H1 (cell line): ENCODE measurements at regions not wholly inside any gene's neighbourhood (a gene's known extent, or its start where the extent isn't known, plus 50 kb on each side); places are given as distances from the start of the nearest gene placed in this dataset.

Source experiments
- CTCF ChIA-PET: fragments of 300-600 bp; sonication (Branson Sonifier 250); formaldehyde crosslinking; loops from one replicate; lab custom pipeline; 2021; ENCODE audit not compliant: partially characterized antibody; lab: Charles Lee
- POLR2A ChIA-PET: fragments of 300-600 bp; sonication (Branson Sonifier 250); formaldehyde crosslinking; loops from one replicate; lab custom pipeline; 2021; ENCODE audit warnings: inconsistent platforms; ENCODE audit not compliant: partially characterized antibody; lab: Charles Lee
- DNase-seq, 2 experiments: peaks; one replicate each; pipeline versions ENCODE4 v3.0.0 to v3.0.0-alpha.2; 2010 to 2022; ENCODE audit warnings: low spot score in 2 of 2, low read depth in 1 of 2, mixed read lengths in 1 of 2
- FAIRE-seq: peaks from 2 replicates; lab custom pipeline; 2011; peaks lifted over from hg19 to GRCh38; lab: Jason Lieb, UNC
- H2AFZ ChIP-seq: 2 replicates; pipeline ENCODE4 v1.8.1; 2012; ENCODE audit warnings: low read length, inconsistent platforms
- H2AK5ac ChIP-seq: 2 replicates; pipeline ENCODE4 v1.6.1; 2013; ENCODE audit warnings: low read depth, low read length
- H2BK120ac ChIP-seq: replicated peaks from 2 replicates; pipeline ENCODE3; 2013; ENCODE audit warnings: low read depth, low read length, inconsistent platforms
- H2BK12ac ChIP-seq: 2 replicates; pipeline ENCODE4 v1.6.1; 2013; ENCODE audit warnings: low read depth, low read length
- H2BK15ac ChIP-seq: 2 replicates; pipeline ENCODE4 v1.6.1; 2013; ENCODE audit warnings: low read length
- H2BK20ac ChIP-seq: 2 replicates; pipeline ENCODE4 v1.6.1; 2013; ENCODE audit warnings: low read length
- H2BK5ac ChIP-seq: 2 replicates; pipeline ENCODE4 v1.6.1; 2013; ENCODE audit warnings: low read depth, low read length
- H3K14ac ChIP-seq: 2 replicates; pipeline ENCODE4 v1.6.1; 2013; ENCODE audit warnings: inconsistent platforms; ENCODE audit not compliant: insufficient read length
- H3K18ac ChIP-seq: 2 replicates; pipeline ENCODE4 v1.6.1; 2013; ENCODE audit warnings: low read length; ENCODE audit errors: extremely low read depth
- H3K23ac ChIP-seq: 2 replicates; pipeline ENCODE4 v1.6.1; 2013; ENCODE audit warnings: inconsistent platforms; ENCODE audit not compliant: insufficient read length
- H3K23me2 ChIP-seq: 2 replicates; pipeline ENCODE4 v1.6.1; 2013; ENCODE audit warnings: low read depth, low read length
- H3K27ac ChIP-seq: 2 replicates; pipeline ENCODE4 v1.6.1; 2011; ENCODE audit warnings: low read depth, low read length, inconsistent platforms
- H3K27me3 ChIP-seq, 4 experiments: replicated peaks in 1 of 4; 1 replicate in 1 of 4; 2 replicates in 3 of 4; pipeline versions ENCODE4 v1.6.1 to v1.8.1; 2011 to 2013; ENCODE audit warnings: low read length in 3 of 4, mild to moderate bottlenecking in 3 of 4, inconsistent platforms in 2 of 4, mixed read lengths in 2 of 4, moderate library complexity in 1 of 4; ENCODE audit not compliant: control insufficient read depth in 3 of 4, insufficient read depth in 3 of 4; ENCODE audit errors: extremely low read depth in 1 of 4
- H3K36me3 ChIP-seq, 4 experiments: 2 replicates each; pipeline versions ENCODE4 v1.6.1 to v1.8.1; 2011 to 2013; ENCODE audit warnings: mild to moderate bottlenecking in 4 of 4, low read length in 3 of 4, moderate library complexity in 2 of 4, control low read depth in 1 of 4, inconsistent platforms in 1 of 4; ENCODE audit not compliant: insufficient read depth in 4 of 4, control insufficient read depth in 2 of 4
- H3K4ac ChIP-seq: replicated peaks from 2 replicates; pipeline ENCODE3; 2013; ENCODE audit warnings: low read length, low read depth, mixed read lengths, inconsistent platforms; ENCODE audit not compliant: insufficient read length
- H3K4me1 ChIP-seq, 4 experiments: replicated peaks in 1 of 4; 1 replicate in 1 of 4; 2 replicates in 3 of 4; pipeline versions ENCODE4 v1.6.1 to v1.8.1; 2011 to 2013; ENCODE audit warnings: low read length in 3 of 4, inconsistent platforms in 2 of 4, mixed read lengths in 1 of 4; ENCODE audit not compliant: insufficient read depth in 4 of 4, control insufficient read depth in 3 of 4
- H3K4me2 ChIP-seq, 2 experiments: 2 replicates each; pipeline versions ENCODE4 v1.6.1 to v1.8.1; 2011 to 2013; ENCODE audit warnings: low read depth in 2 of 2, low read length in 2 of 2, control low read depth in 1 of 2, inconsistent platforms in 1 of 2, mild to moderate bottlenecking in 1 of 2; ENCODE audit not compliant: insufficient read depth in 1 of 2
- H3K4me3 ChIP-seq, 4 experiments: fragments of 200-600, 300-600 bp in 1 of 4; sonication (generic), shearing (Covaris generic), sonication (Bioruptor Twin) in 1 of 4; 2 replicates each; pipeline versions ENCODE4 v1.5.1 to v1.8.1; 2011 to 2016; ENCODE audit warnings: low read length in 4 of 4, low read depth in 3 of 4, control low read depth in 2 of 4, inconsistent platforms in 2 of 4, mild to moderate bottlenecking in 2 of 4, mixed read lengths in 1 of 4, moderate library complexity in 1 of 4; ENCODE audit not compliant: insufficient read depth in 2 of 4; ENCODE audit errors: extremely low read depth in 1 of 4
- H3K56ac ChIP-seq: replicated peaks from 2 replicates; pipeline ENCODE3; 2013; ENCODE audit warnings: low read depth, mild to moderate bottlenecking, mixed read lengths, low read length, inconsistent platforms; ENCODE audit not compliant: insufficient read length
- H3K79me1 ChIP-seq: 2 replicates; pipeline ENCODE4 v1.6.1; 2013; ENCODE audit warnings: low read depth, low read length, control low read depth
- H3K79me2 ChIP-seq, 2 experiments: 2 replicates each; pipeline versions ENCODE4 v1.6.1 to v1.8.1; 2012 to 2013; ENCODE audit warnings: low read length in 2 of 2, mild to moderate bottlenecking in 2 of 2, inconsistent platforms in 1 of 2; ENCODE audit not compliant: insufficient read depth in 2 of 2, control insufficient read depth in 1 of 2
- H3K9ac ChIP-seq, 4 experiments: replicated peaks in 1 of 4; 1 replicate in 1 of 4; 2 replicates in 3 of 4; pipeline versions ENCODE4 v1.6.1 to v1.8.1; 2011 to 2013; ENCODE audit warnings: low read depth in 3 of 4, low read length in 3 of 4, control low read depth in 2 of 4, mild to moderate bottlenecking in 2 of 4, moderate library complexity in 2 of 4, inconsistent platforms in 1 of 4; ENCODE audit errors: extremely low read depth in 1 of 4
- H3K9me3 ChIP-seq, 2 experiments: 2 replicates each; pipeline versions ENCODE4 v1.6.1 to v1.8.1; 2012 to 2013; ENCODE audit warnings: mild to moderate bottlenecking in 2 of 2, moderate library complexity in 2 of 2, control low read depth in 1 of 2, inconsistent platforms in 1 of 2, low read depth in 1 of 2, low read length in 1 of 2, mixed read lengths in 1 of 2; ENCODE audit not compliant: insufficient read depth in 2 of 2
- H4K20me1 ChIP-seq, 2 experiments: replicated peaks in 1 of 2; 2 replicates each; pipeline versions ENCODE3 to v1.8.1; 2011 to 2013; ENCODE audit warnings: inconsistent platforms in 2 of 2, low read length in 2 of 2, mild to moderate bottlenecking in 1 of 2; ENCODE audit not compliant: insufficient read depth in 2 of 2, control insufficient read depth in 1 of 2
- H4K5ac ChIP-seq: 2 replicates; pipeline ENCODE4 v1.6.1; 2013; ENCODE audit warnings: low read length, low read depth, mixed read lengths, inconsistent platforms; ENCODE audit not compliant: insufficient read length
- H4K8ac ChIP-seq: 2 replicates; pipeline ENCODE4 v1.8.0; 2013; ENCODE audit warnings: mild to moderate bottlenecking, moderate library complexity, low read length, inconsistent platforms; ENCODE audit not compliant: insufficient read depth; ENCODE audit errors: extremely low read depth
- H4K91ac ChIP-seq: replicated peaks from 2 replicates; pipeline ENCODE3; 2013; ENCODE audit warnings: low read length, mixed read lengths, inconsistent platforms; ENCODE audit not compliant: insufficient read length
- CREB1 ChIP-seq: IDR thresholded peaks from 2 replicates; pipeline ENCODE4 v1.6.1; 2012; ENCODE audit warnings: inconsistent platforms
- EP300 ChIP-seq, 2 experiments: IDR thresholded peaks; 1 replicate in 1 of 2; 2 replicates in 1 of 2; pipeline ENCODE4 v1.6.1; 2011 to 2012; ENCODE audit warnings: low read depth in 2 of 2, low read length in 2 of 2, mild to moderate bottlenecking in 2 of 2, borderline replicate concordance in 1 of 2, inconsistent platforms in 1 of 2, moderate library complexity in 1 of 2
- RBBP5 ChIP-seq: IDR thresholded peaks from 2 replicates; pipeline ENCODE4 v1.7.1; 2012; ENCODE audit warnings: low read depth, mild to moderate bottlenecking, inconsistent platforms, low read length, moderate library complexity, borderline replicate concordance
- TAF1 ChIP-seq: IDR thresholded peaks from 2 replicates; pipeline ENCODE4 v1.6.1; 2011; ENCODE audit warnings: mild to moderate bottlenecking, low read depth, low read length
- WGBS, 2 experiments: shearing (Covaris generic) in 1 of 2; methylation state at CpG; one replicate each; pipeline versions ENCODE4 v1.1.6 to v1.1.7; 2013 to 2015; ENCODE audit warnings: low lambda C conversion rate in 2 of 2, mixed read lengths in 2 of 2, inconsistent platforms in 1 of 2, low coverage in 1 of 2, missing lambda C conversion rate in 1 of 2; ENCODE audit not compliant: insufficient replicate concordance in 2 of 2, insufficient coverage in 1 of 2, insufficient read length in 1 of 2; ENCODE audit errors: extremely low coverage in 1 of 2, missing lambda C conversion rate in 1 of 2; 5-methylcytosine and 5-hydroxymethylcytosine counted together

DNA sequence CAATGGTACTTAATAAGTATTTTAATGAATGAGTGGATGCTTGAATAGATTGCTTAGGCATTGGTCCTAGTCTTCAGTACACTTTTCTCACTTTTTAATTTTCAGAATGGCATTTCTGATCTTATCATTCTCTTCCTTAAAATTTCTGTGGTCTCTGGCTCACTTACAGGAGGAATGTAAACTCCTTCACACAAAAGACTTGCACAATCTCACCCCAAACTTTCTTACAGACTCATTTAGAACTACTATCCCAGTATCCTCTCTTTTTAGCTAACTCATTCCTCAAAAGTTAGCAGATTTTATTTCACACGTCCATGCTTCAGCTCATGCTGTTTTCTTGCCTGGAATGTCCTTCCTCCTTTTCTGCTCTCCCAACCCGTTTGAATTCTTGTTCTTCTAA, 350.1 kb downstream of the GRXCR1 start:
- no peaks in the 10 kb centered on the region for H3K23me2 ChIP-seq
- no peaks in the 10 kb centered on the region for H3K27me3 ChIP-seq
- H3K4me3 ChIP-seq, result no peak overlapping the region
- no peaks in the 10 kb centered on the region for H3K79me1 ChIP-seq
- no peaks in the 10 kb centered on the region for H3K9me3 ChIP-seq
- POLR2A ChIA-PET, result no interaction called here
- FAIRE-seq (no peak), DNase-seq (no peak)
- H3K36me3 ChIP-seq, result no peaks in the 10 kb centered on the region
- no peaks in the 10 kb centered on the region for H4K20me1 ChIP-seq
- no peak overlapping the region for H2BK5ac ChIP-seq
- H2BK12ac ChIP-seq, result no peak overlapping the region
- H4K8ac ChIP-seq, result no peak overlapping the region
- CTCF ChIA-PET, result no interaction called here
- H3K23ac ChIP-seq, result no peak overlapping the region
- peak overlapping the region; percentile 67; the same call in 1 of the 2 replicates for H2AFZ ChIP-seq
- no peak overlapping the region for H3K4me2 ChIP-seq
- no peak overlapping the region for H4K91ac ChIP-seq
- no peak overlapping the region for H3K56ac ChIP-seq
- 86% methylated on average over 2 of the region's 2 CpGs; no CpG with 5 or more reads in 1 of the 2 experiments for WGBS, 2 experiments
- no peaks in the 10 kb centered on the region for H3K4me1 ChIP-seq
- H3K79me2 ChIP-seq, result no peaks in the 10 kb centered on the region
- H2BK120ac ChIP-seq, result no peak overlapping the region
- H2BK15ac ChIP-seq, result no peak overlapping the region
- H3K4ac ChIP-seq, result no peak overlapping the region
- no peak overlapping the region for H3K9ac ChIP-seq
- H2BK20ac ChIP-seq, result no peak overlapping the region
- no peak overlapping the region for H2AK5ac ChIP-seq
- no peak overlapping the region for H3K14ac ChIP-seq
- no peak overlapping the region for H4K5ac ChIP-seq
- H3K27ac ChIP-seq, result no peak overlapping the region
- no peak overlapping the region for H3K18ac ChIP-seq
- no peak for TF ChIP-seq CREB1
- TF ChIP-seq RBBP5, result no peak
- TF ChIP-seq EP300 (IDR thresholded peaks at IDR 0.05; ENCODE audit: borderline replicate concordance in 1 of 2, low read depth in 2 of 2, low read length in 2 of 2), result no peak
- TF ChIP-seq TAF1, result no peak
